SK-N-SH (cell line): ENCODE measurements at regions not wholly inside any gene's neighbourhood (a gene's known extent, or its start where the extent isn't known, plus 50 kb on each side); places are given as distances from the start of the nearest gene placed in this dataset.

Experiments used
- CTCF ChIA-PET: fragments of 300-600, 350-600 bp; formaldehyde crosslinking; extraction: SDS; loops from one replicate; lab custom pipeline; 2021; lab: Yijun Ruan, JAX
- POLR2A ChIA-PET: fragments of 350-600 bp; sonication (Branson Sonifier 250); formaldehyde crosslinking; extraction: SDS; loops from one replicate; lab custom pipeline; 2020; ENCODE audit warnings: antibody characterized with exemption, inconsistent platforms; lab: Yijun Ruan, JAX
- DNase-seq: peaks from one replicate; pipeline ENCODE4 v3.0.0; 2012
- H2AFZ ChIP-seq: fragments of 200-600 bp; sonication (generic); 2 replicates; pipeline ENCODE4 v1.8.1; 2016; ENCODE audit warnings: antibody characterized with exemption, mild to moderate bottlenecking, low read depth
- H3F3A ChIP-seq: fragments of 200-600 bp; sonication (generic); replicated peaks from 2 replicates; pipeline ENCODE3; 2016; ENCODE audit warnings: antibody characterized with exemption, mild to moderate bottlenecking; ENCODE audit not compliant: insufficient read depth
- H3K27ac ChIP-seq, 2 experiments: fragments of 200-500 bp in 1 of 2; fragments of 200-600 bp in 1 of 2; sonication (Bioruptor generic) in 1 of 2; sonication (generic), shearing (Covaris generic) in 1 of 2; 2 replicates each; pipeline versions ENCODE4 v1.5.1 to v1.6.1; 2014 to 2016; ENCODE audit warnings: low read depth in 2 of 2, inconsistent platforms in 1 of 2, low read length in 1 of 2, mild to moderate bottlenecking in 1 of 2, mixed read lengths in 1 of 2
- H3K27me3 ChIP-seq: fragments of 200-600 bp; sonication (generic), shearing (Covaris generic); 2 replicates; pipeline ENCODE4 v1.6.1; 2016; ENCODE audit warnings: mixed run types; ENCODE audit not compliant: insufficient read depth
- H3K36me3 ChIP-seq, 2 experiments: fragments of 200-500 bp in 1 of 2; fragments of 200-600 bp in 1 of 2; sonication (Bioruptor generic) in 1 of 2; sonication (generic) in 1 of 2; replicated peaks in 1 of 2; 2 replicates each; pipeline versions ENCODE3 to v1.5.1; 2014 to 2016; ENCODE audit warnings: low read length in 1 of 2, mild to moderate bottlenecking in 1 of 2; ENCODE audit not compliant: insufficient read depth in 2 of 2, control insufficient read depth in 1 of 2
- H3K4me1 ChIP-seq, 2 experiments: fragments of 200-500 bp in 1 of 2; fragments of 200-600 bp in 1 of 2; sonication (Bioruptor generic) in 1 of 2; sonication (generic), shearing (Covaris generic) in 1 of 2; 2 replicates each; pipeline versions ENCODE4 v1.5.1 to v1.6.1; 2014 to 2016; ENCODE audit warnings: low read depth in 1 of 2, low read length in 1 of 2, mixed run types in 1 of 2; ENCODE audit not compliant: insufficient read depth in 2 of 2, control insufficient read depth in 1 of 2
- H3K4me2 ChIP-seq: fragments of 200-600 bp; sonication (generic), shearing (Covaris generic); 2 replicates; pipeline ENCODE4 v1.6.1; 2017; ENCODE audit warnings: mixed run types
- H3K4me3 ChIP-seq, 2 experiments: fragments of 200-500 bp in 1 of 2; fragments of 200-600 bp in 1 of 2; sonication (Bioruptor generic) in 1 of 2; sonication (generic), shearing (Covaris generic) in 1 of 2; 2 replicates each; pipeline versions ENCODE4 v1.5.1 to v1.8.1; 2014 to 2016; ENCODE audit warnings: low read depth in 2 of 2, inconsistent platforms in 1 of 2, low read length in 1 of 2, mild to moderate bottlenecking in 1 of 2, mixed read lengths in 1 of 2, moderate library complexity in 1 of 2
- H3K79me2 ChIP-seq: fragments of 200-600 bp; sonication (generic); 2 replicates; pipeline ENCODE4 v1.8.1; 2017; ENCODE audit warnings: mild to moderate bottlenecking; ENCODE audit not compliant: insufficient read depth
- H3K9ac ChIP-seq: fragments of 200-600 bp; sonication (generic); 2 replicates; pipeline ENCODE4 v1.6.1; 2017; ENCODE audit warnings: mixed run types
- H3K9me2 ChIP-seq: fragments of 200-600 bp; sonication (generic); 2 replicates; pipeline ENCODE4 v1.6.1; 2017; ENCODE audit warnings: mixed run types
- H3K9me3 ChIP-seq: fragments of 200-600 bp; sonication (generic); 2 replicates; pipeline ENCODE4 v1.6.1; 2017; ENCODE audit warnings: mixed run types, mild to moderate bottlenecking, moderate library complexity
- H4K20me1 ChIP-seq: fragments of 200-600 bp; sonication (generic); 2 replicates; pipeline ENCODE4 v1.6.1; 2017; ENCODE audit warnings: mild to moderate bottlenecking, mixed run types; ENCODE audit not compliant: insufficient read depth
- CHD2 ChIP-seq: fragments of 150-350 bp; IDR thresholded peaks from 2 replicates; pipeline ENCODE4 v1.6.1; 2018; ENCODE audit warnings: low read length; ENCODE audit not compliant: partially characterized antibody
- CTCF ChIP-seq: fragments of 200-600 bp; sonication (generic); IDR thresholded peaks from 2 replicates; pipeline ENCODE4 v1.6.1; 2017; ENCODE audit warnings: antibody characterized with exemption, mild to moderate bottlenecking, moderate library complexity
- ELF1 ChIP-seq: IDR thresholded peaks from 2 replicates; pipeline ENCODE4 v1.4.0; 2012
- EP300 ChIP-seq, 2 experiments: IDR thresholded peaks; 2 replicates each; pipeline versions ENCODE4 v1.4.0 to v1.6.1; 2012; ENCODE audit warnings: borderline replicate concordance in 1 of 2, low read depth in 1 of 2, low read length in 1 of 2
- GABPA ChIP-seq: IDR thresholded peaks from 2 replicates; pipeline ENCODE4 v1.4.0; 2012; ENCODE audit warnings: low read depth, mild to moderate bottlenecking
- GATA2 ChIP-seq: sonication (generic); formaldehyde crosslinking; IDR thresholded peaks from 2 replicates; pipeline ENCODE4 v1.5.0; 2020; ENCODE audit warnings: mild to moderate bottlenecking, missing genetic modification reagents
- MAX ChIP-seq: IDR thresholded peaks from 2 replicates; pipeline ENCODE4 v1.4.0; 2012; ENCODE audit warnings: low read depth
- MEF2A ChIP-seq: IDR thresholded peaks from 2 replicates; pipeline ENCODE4 v1.4.0; 2012; ENCODE audit warnings: low read depth, borderline replicate concordance
- NFIC ChIP-seq: IDR thresholded peaks from 2 replicates; pipeline ENCODE4 v1.4.0; 2012; ENCODE audit warnings: borderline replicate concordance
- NRF1 ChIP-seq: IDR thresholded peaks from 2 replicates; pipeline ENCODE4 v1.6.1; 2012; ENCODE audit warnings: low read depth, mild to moderate bottlenecking, low read length
- POLR2AphosphoS5 ChIP-seq: IDR thresholded peaks from 2 replicates; pipeline ENCODE4 v1.6.1; 2012; ENCODE audit warnings: low read depth, low read length
- RCOR1 ChIP-seq: fragments of 150-350 bp; IDR thresholded peaks from 2 replicates; pipeline ENCODE4 v1.6.1; 2017; ENCODE audit warnings: antibody characterized with exemption, low read length
- RFX5 ChIP-seq: IDR thresholded peaks from 2 replicates; pipeline ENCODE4 v1.6.1; 2012; ENCODE audit warnings: mild to moderate bottlenecking, improper control_type of control experiment, low read length
- SIN3A ChIP-seq: IDR thresholded peaks from 2 replicates; pipeline ENCODE4 v1.6.1; 2012; ENCODE audit warnings: low read depth, mild to moderate bottlenecking, low read length, moderate library complexity, borderline replicate concordance
- SMC3 ChIP-seq: IDR thresholded peaks from 2 replicates; pipeline ENCODE4 v1.6.1; 2012; ENCODE audit warnings: low read depth, low read length, improper control_type of control experiment
- TAF1 ChIP-seq: IDR thresholded peaks from 2 replicates; pipeline ENCODE4 v1.6.1; 2012; ENCODE audit warnings: low read depth, mild to moderate bottlenecking, low read length, moderate library complexity, borderline replicate concordance
- WGBS: methylation state at CpG from one replicate; pipeline ENCODE4 v1.1.6; 2017; ENCODE audit warnings: low lambda C conversion rate; 5-methylcytosine and 5-hydroxymethylcytosine counted together

- no peak overlapping the region for H2AFZ ChIP-seq
- H3K9me2 ChIP-seq: no peaks in the 10 kb centered on the region
- H3K36me3 ChIP-seq: no peaks in the 10 kb centered on the region
- H3K4me1 ChIP-seq: peaks cover 5 to 17% of the 10 kb centered on the region in 2 experiments; a peak in 3 of 4 replicates
- POLR2A ChIA-PET: no interaction called here
- peak overlapping the region in 1 of 2 experiments; percentile 32; a peak in 1 of 4 replicates for H3K4me3 ChIP-seq
- no peaks in the 10 kb centered on the region for H4K20me1 ChIP-seq
- CTCF ChIA-PET: interaction anchor here (1.0 to 1.6 kb wide), 5 partner anchors 14 to 733 kb away, joined by 3 to 6 read pairs (median 5); no protein-coding TSS in a partner anchor
- H3K79me2 ChIP-seq: no peaks in the 10 kb centered on the region
- no peaks in the 10 kb centered on the region for H3K9me3 ChIP-seq
- 0% methylated on average over 1 of the region's 1 CpG for WGBS
- H3K4me2 ChIP-seq: peak overlapping the region; percentile 6; the same call in 1 of the 2 replicates
- H3K9ac ChIP-seq: no peak overlapping the region
- DNase-seq: peak; percentile 41
- TF ChIP-seq EP300 (IDR thresholded peaks at IDR 0.05; ENCODE audit: borderline replicate concordance in 1 of 2, low read depth in 1 of 2, low read length in 1 of 2) (peak in 1 of 2 experiments; percentile 87; a peak in 2 of 4 replicates), CHD2 (no peak), RCOR1 (peak; percentile 81), GATA2 (CRISPR knock-in tag) (peak; percentile 74)
- H3K27me3 ChIP-seq: no peaks in the 10 kb centered on the region
- peak overlapping the region; percentile 15 to 77; a peak in 2 of 4 replicates for H3K27ac ChIP-seq
- peaks cover 3% of the 10 kb centered on the region for H3F3A ChIP-seq
Observed at GRCh38 chr9:85401998-85402397, 339.8 kb downstream of the AGTPBP1 start.

- no peaks in the 10 kb centered on the region for H3K9me2 ChIP-seq
- no peak overlapping the region for H3K4me3 ChIP-seq
- POLR2A ChIA-PET: no interaction called here
- H3K27ac ChIP-seq: no peak overlapping the region
- no peak overlapping the region for H2AFZ ChIP-seq
- CTCF ChIA-PET: interaction anchor here (1.0 to 1.5 kb wide), 2 partner anchors 11 to 302 kb away, joined by 3 read pairs; no protein-coding TSS in a partner anchor
- no peaks in the 10 kb centered on the region for H3F3A ChIP-seq
- TF ChIP-seq MEF2A (no peak), GABPA (no peak), SMC3 (no peak), POLR2AphosphoS5 (no peak), MAX (no peak), TAF1 (no peak), CTCF (no peak), NRF1 (no peak), SIN3A (no peak), NFIC (no peak), ELF1 (no peak), RFX5 (no peak)
- no peaks in the 10 kb centered on the region for H4K20me1 ChIP-seq
- H3K36me3 ChIP-seq: no peaks in the 10 kb centered on the region
- no peaks in the 10 kb centered on the region for H3K27me3 ChIP-seq
- peaks cover 0 to 10% of the 10 kb centered on the region in 2 experiments; a peak in 2 of 4 replicates for H3K4me1 ChIP-seq
- H3K9ac ChIP-seq: no peak overlapping the region
- H3K79me2 ChIP-seq: no peaks in the 10 kb centered on the region
- WGBS: 40% methylated on average over 6 of the region's 6 CpGs
- no peak overlapping the region for H3K4me2 ChIP-seq
- no peak for DNase-seq
- H3K9me3 ChIP-seq: no peaks in the 10 kb centered on the region
Observed at GRCh38 chr9:85397005-85397404, 344.7 kb downstream of the AGTPBP1 start.
